Left lung (tissue), 4 donors: ENCODE measurements at regions not wholly inside any gene's neighbourhood (a gene's known extent, or its start where the extent isn't known, plus 50 kb on each side); places are given as distances from the start of the nearest gene placed in this dataset.

Experiments used
- ATAC-seq: fragments of 200-7000 bp; cut with Tn5 transposase; one replicate; pipeline ENCODE4 v1.9.1; 2020; ENCODE audit warnings: moderate library complexity
- DNase-seq, 4 donors: peaks; one replicate each; pipeline ENCODE4 v3.0.0-alpha.2; 2013 to 2020
- H3K27ac ChIP-seq, 2 donors: fragments of 200-600 bp; sonication (generic) in 1 of 2; one replicate each; pipeline versions ENCODE4 v1.5.0 to v1.8.0; 2020 to 2021
- H3K27me3 ChIP-seq, 2 donors: fragments of 200-600 bp; sonication (generic) in 1 of 2; one replicate each; pipeline versions ENCODE4 v1.5.0 to v1.8.0; 2020 to 2021
- H3K36me3 ChIP-seq, 2 donors: fragments of 200-600 bp; sonication (generic) in 1 of 2; one replicate each; pipeline versions ENCODE4 v1.5.0 to v1.8.0; 2020 to 2021
- H3K4me1 ChIP-seq, 2 donors: fragments of 200-600 bp; one replicate each; pipeline ENCODE4 v1.8.0; 2021
- H3K4me3 ChIP-seq, 2 donors: fragments of 200-600 bp; sonication (generic) in 1 of 2; one replicate each; pipeline versions ENCODE4 v1.5.0 to v1.8.0; 2020 to 2021; ENCODE audit warnings: mild to moderate bottlenecking in 1 of 2
- H3K9me3 ChIP-seq, 2 donors: fragments of 200-600 bp; sonication (generic) in 1 of 2; one replicate each; pipeline versions ENCODE4 v1.5.0 to v1.8.0; 2020 to 2021
- CTCF ChIP-seq, 2 donors: fragments of 200-600 bp; sonication (generic) in 1 of 2; IDR thresholded peaks; one replicate each; pipeline versions ENCODE4 v1.5.0 to v1.8.0; 2021; ENCODE audit warnings: antibody characterized with exemption in 2 of 2
- intact Hi-C, 2 donors: fragments of 100-400 bp; cut with DNase I; formaldehyde crosslinking; loops; one replicate each; pipeline versions ENCODE4 v1.11.2 to v1.14.2; 2022
- donor health status: DM: no; HTN: yes; CAD: no.
- donor health status: DM: no; HTN: no; CAD: no.

- Histone ChIP-seq H3K27ac (no peak overlapping the region), H3K4me1 (no peaks in the 10 kb centered on the region), H3K36me3 (no peaks in the 10 kb centered on the region), H3K9me3 (peaks cover 0 to 15% of the 10 kb centered on the region in 2 donors), H3K27me3 (peaks cover 0 to 36% of the 10 kb centered on the region in 2 donors), H3K4me3 (no peak overlapping the region)
- TF ChIP-seq CTCF (IDR thresholded peaks at IDR 0.05): no peak
- DNase-seq (no peak), ATAC-seq (no peak)
- intact Hi-C loops: no loop called here
These were observed 628.7 kb downstream of the PTPRU start for GRCh38 chr1:29865051-29865450.

- no peak overlapping the region for H3K4me3 ChIP-seq
- TF ChIP-seq CTCF (IDR thresholded peaks at IDR 0.05): no peak
- no peak for ATAC-seq
These were observed 628.2 kb downstream of the PTPRU start for GRCh38 chr1:29864431-29865022.

GRCh38 chr1:29861922-29862321 lies 625.6 kb downstream of the PTPRU start:
- TF ChIP-seq CTCF (IDR thresholded peaks at IDR 0.05): no peak
- Histone ChIP-seq H3K36me3 (no peaks in the 10 kb centered on the region), H3K27ac (no peak overlapping the region), H3K9me3 (peaks cover 0 to 15% of the 10 kb centered on the region in 2 donors), H3K4me1 (no peaks in the 10 kb centered on the region), H3K4me3 (no peak overlapping the region), H3K27me3 (peaks cover 0 to 26% of the 10 kb centered on the region in 2 donors)
- ATAC-seq (no peak), DNase-seq (no peak)
- intact Hi-C loops: no loop called here

More at GRCh38 chr1:29864431-29865022, 628.2 kb downstream of the PTPRU start:
- Histone ChIP-seq H3K4me1 (no peaks in the 10 kb centered on the region), H3K36me3 (no peaks in the 10 kb centered on the region), H3K27ac (no peak overlapping the region), H3K9me3 (peaks cover 0 to 15% of the 10 kb centered on the region in 2 donors), H3K27me3 (peaks cover 0 to 37% of the 10 kb centered on the region in 2 donors)
- no peak for DNase-seq
- intact Hi-C loops: no loop called here

DNA sequence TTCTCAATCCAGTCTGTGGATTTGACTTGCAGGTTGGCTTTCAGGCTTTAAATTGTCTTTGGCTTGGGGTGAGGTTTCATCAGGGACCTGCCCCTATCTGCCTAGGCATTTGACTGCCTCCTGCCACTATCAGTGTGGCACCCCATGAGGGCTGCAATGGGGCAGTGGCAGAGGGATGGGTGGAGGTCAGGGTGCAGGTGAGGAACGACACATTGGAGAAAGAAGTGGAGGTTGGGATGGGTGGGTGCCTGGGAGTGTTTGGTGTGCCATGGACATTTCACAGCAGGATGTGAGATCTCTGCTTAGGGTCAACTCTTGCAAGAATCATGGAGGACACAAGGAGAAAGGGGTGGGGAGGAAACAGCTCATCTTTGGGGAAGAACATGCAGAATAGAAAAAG lies 625.1 kb downstream of the PTPRU start:
- H3K9me3 ChIP-seq: peaks cover 0 to 15% of the 10 kb centered on the region in 2 donors
- no peak overlapping the region for H3K27ac ChIP-seq
- no peak overlapping the region for H3K4me3 ChIP-seq
- H3K4me1 ChIP-seq: no peaks in the 10 kb centered on the region
- ATAC-seq: no peak
- H3K27me3 ChIP-seq: peaks cover 0 to 26% of the 10 kb centered on the region in 2 donors
- H3K36me3 ChIP-seq: no peaks in the 10 kb centered on the region
- intact Hi-C loops: no loop called here
- no peak for TF ChIP-seq CTCF (IDR thresholded peaks at IDR 0.05)
- DNase-seq: no peak

GRCh38 chr1:29860681-29861080 lies 624.4 kb downstream of the PTPRU start:
- no peak for TF ChIP-seq CTCF (IDR thresholded peaks at IDR 0.05)
- no peak overlapping the region for H3K27ac ChIP-seq
- intact Hi-C loops: no loop called here
- H3K36me3 ChIP-seq: no peaks in the 10 kb centered on the region
- no peaks in the 10 kb centered on the region for H3K4me1 ChIP-seq
- peaks cover 0 to 32% of the 10 kb centered on the region in 2 donors for H3K27me3 ChIP-seq
- H3K9me3 ChIP-seq: peaks cover 0 to 15% of the 10 kb centered on the region in 2 donors
- ATAC-seq: no peak
- DNase-seq: no peak
- no peak overlapping the region for H3K4me3 ChIP-seq
